Esophagus muscularis mucosa (tissue), 2 donors: ENCODE measurements at regions not wholly inside any gene's neighbourhood (a gene's known extent, or its start where the extent isn't known, plus 50 kb on each side); places are given as distances from the start of the nearest gene placed in this dataset.

Experiments used
- POLR2A ChIP-seq: fragments of 450-650 bp; IDR thresholded peaks from one replicate; pipeline ENCODE4 v1.6.1; 2017; ENCODE audit warnings: antibody characterized with exemption, moderate library complexity, mild to moderate bottlenecking, low read depth
- POLR2AphosphoS5 ChIP-seq, 2 donors: sonication (generic); formaldehyde crosslinking; IDR thresholded peaks; one replicate each; pipeline ENCODE4 v1.6.1; 2017; ENCODE audit warnings: antibody characterized with exemption in 2 of 2

DNA sequence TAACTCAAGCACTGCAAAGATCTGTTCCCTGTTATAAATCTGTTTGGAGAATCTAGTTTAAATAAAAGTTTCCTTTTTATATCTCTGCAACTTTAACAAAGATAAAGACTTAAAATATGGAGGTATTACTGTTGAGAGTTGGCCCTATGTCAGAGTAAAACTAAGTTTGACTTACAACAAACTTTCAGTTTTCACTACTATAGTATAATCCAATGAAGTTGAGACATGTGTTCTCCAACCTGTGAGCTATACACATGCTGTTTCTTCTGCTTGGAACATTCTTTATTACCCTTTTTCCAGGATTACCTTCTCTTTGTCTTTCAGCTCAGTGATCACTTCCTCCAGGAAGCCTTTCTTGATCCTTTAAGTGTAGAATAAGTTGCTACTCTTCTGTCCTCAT is 1109.3 kb downstream of the MAT2B start:
- TF ChIP-seq POLR2AphosphoS5 (IDR thresholded peaks at IDR 0.05), result no peak
- TF ChIP-seq POLR2A, result no peak
